ENCODE measurements at regions not wholly inside any gene's neighbourhood (a gene's known extent, or its start where the extent isn't known, plus 50 kb on each side); places are given as distances from the start of the nearest gene placed in this dataset.

GRCh38 chr3:43960448-43960840 lies 269.7 kb downstream of the ABHD5 start:
- DNase-seq (ENCODE audit: extremely low read depth in 1 of 11, low read depth in 9 of 11, low spot score in 4 of 11), result no peak

- DNase-seq (ENCODE audit: extremely low read depth in 1 of 11, low read depth in 9 of 11, low spot score in 4 of 11), result no peak
Measured at GRCh38 chr3:43962043-43962442, 271.3 kb downstream of the ABHD5 start.

DNA sequence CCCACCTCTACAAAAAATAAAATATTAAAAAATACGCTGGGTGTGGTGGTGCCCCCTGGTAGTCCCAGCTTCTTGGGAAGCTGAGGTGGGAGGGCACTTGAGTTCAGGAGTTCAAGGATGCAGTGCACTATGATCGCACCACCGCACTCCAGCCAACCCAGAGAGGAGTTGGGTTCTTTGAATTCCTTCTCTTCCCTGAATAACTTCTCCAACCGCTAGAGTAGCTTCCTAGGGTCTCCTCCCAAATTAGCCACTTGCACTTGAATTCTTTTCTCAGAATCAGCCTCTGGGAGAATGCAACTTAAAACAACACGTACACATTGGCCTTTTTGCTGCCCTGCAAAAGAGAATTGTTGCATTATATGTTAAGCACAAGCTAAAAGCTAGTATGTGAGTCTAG lies 272.5 kb downstream of the ABHD5 start:
- no peak for DNase-seq (ENCODE audit: extremely low read depth in 1 of 11, low read depth in 9 of 11, low spot score in 4 of 11)

- DNase-seq (ENCODE audit: extremely low read depth in 1 of 11, low read depth in 9 of 11, low spot score in 4 of 11), result no peak
Measured at GRCh38 chr3:43964640-43965039, 273.9 kb downstream of the ABHD5 start.

GRCh38 chr3:43965656-43966055 lies 274.9 kb downstream of the ABHD5 start:
- DNase-seq (ENCODE audit: extremely low read depth in 1 of 11, low read depth in 9 of 11, low spot score in 4 of 11), result no peak

DNA sequence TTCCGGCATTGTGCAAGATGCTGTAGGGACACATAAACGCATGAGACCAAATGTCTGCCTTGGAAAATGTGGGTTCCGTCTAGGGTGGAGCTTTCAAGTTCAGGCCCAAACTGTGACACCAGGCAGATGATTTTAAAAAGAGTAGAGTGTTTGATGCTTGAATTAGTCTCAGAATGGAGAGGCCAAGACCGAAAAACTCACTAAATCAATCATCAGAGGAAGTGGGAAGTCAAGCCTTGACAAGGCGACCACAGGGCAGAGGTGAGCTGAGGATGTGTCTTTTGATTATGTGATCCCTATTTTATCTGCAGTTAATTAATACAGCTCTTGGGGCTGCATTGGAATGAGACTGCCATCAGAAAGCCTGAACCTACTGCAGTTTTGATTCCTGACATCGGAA lies 275.4 kb downstream of the ABHD5 start:
- DNase-seq (ENCODE audit: extremely low read depth in 1 of 11, low read depth in 9 of 11, low spot score in 4 of 11), result no peak

GRCh38 chr3:43966530-43966929 lies 275.2 kb upstream of the TOPAZ1 start:
- no peak for DNase-seq (ENCODE audit: extremely low read depth in 1 of 11, low read depth in 9 of 11, low spot score in 4 of 11)

GRCh38 chr3:43968465-43968864 lies 273.2 kb upstream of the TOPAZ1 start:
- no peak for DNase-seq (ENCODE audit: extremely low read depth in 1 of 11, low read depth in 9 of 11, low spot score in 4 of 11)

DNA sequence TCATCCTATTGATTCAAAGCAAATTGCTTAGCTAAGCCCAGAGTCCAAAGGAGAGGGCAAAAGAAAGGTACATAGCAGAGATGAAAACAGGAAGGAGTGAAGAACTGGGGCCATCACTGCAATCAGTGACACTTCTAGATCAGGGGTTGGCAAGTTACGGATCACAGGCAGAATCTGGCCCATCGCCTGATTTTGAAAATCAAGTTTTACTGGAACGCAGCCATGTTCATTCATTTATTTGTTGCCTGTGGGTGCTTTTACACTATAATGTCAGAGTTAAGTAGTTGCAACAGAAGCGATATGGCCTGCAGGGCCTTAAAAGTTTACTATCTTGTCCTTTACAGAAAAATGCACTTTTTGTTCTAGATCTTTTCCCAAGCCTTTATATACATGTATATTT lies 271.7 kb upstream of the TOPAZ1 start:
- DNase-seq (ENCODE audit: extremely low read depth in 1 of 11, low read depth in 9 of 11, low spot score in 4 of 11), result no peak

- DNase-seq (ENCODE audit: extremely low read depth in 1 of 11, low read depth in 9 of 11, low spot score in 4 of 11), result no peak
Measured at GRCh38 chr3:43970351-43970750, 271.3 kb upstream of the TOPAZ1 start.

DNA sequence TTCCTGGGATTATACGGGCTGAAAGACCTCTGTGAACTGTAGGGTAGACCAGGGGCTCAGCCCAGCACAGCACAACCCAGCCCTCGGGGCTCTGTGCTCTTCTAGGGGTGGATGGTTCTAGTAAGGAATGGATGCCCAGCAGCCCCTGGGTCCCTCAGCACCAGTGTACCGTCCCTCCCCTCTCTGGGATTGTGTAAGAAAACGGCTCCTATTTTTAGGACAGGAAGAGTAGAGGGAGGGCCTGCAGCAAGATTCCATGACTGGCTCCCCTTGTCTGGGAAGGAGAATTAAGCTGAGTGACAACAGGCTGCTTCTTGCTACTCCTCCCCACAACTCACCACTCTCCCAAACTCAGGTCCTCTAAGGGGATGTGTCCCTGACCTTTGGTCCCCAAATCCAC lies 270.8 kb upstream of the TOPAZ1 start:
- no peak for DNase-seq (ENCODE audit: extremely low read depth in 1 of 11, low read depth in 9 of 11, low spot score in 4 of 11)

DNA sequence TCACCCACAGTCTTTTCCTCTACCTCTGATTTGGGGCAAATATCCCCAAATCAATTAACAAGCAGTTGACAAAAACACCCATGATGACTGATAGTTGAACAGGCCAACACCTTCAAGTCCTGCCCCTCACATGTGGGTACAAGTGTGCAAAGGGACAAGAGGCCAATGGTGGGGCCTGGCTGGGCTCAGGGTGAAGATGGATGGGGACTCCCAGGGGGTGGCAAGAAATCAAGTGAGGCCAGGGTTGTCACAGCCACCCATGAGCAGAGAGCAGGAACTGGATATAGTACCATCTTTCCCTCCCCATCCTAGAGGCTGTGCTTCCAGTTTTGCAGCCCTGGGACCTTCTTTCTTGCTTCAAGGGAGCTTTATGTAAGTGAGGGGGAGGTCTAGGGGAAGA lies 270.2 kb upstream of the TOPAZ1 start:
- DNase-seq (ENCODE audit: extremely low read depth in 1 of 11, low read depth in 9 of 11, low spot score in 4 of 11), result no peak

DNA sequence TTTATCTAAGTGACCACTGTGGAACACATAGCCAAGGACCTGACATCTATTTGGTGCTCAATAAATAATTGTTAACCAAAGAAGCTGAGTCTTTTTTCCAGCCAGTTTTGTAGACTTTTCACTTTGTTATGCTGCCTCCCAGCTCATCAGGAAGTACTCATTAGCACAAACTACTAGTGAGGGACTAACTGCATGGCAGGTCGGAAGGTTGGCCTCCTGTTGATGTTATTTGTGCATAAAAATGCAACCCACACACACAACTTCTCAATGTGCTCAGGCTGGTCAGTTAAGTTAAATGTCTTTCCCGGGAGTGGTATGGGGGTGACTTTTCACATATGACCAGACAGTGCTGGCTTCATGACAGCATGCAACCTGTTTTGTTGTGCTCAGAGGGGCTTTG lies 263.0 kb upstream of the TOPAZ1 start:
- no peak for DNase-seq (ENCODE audit: extremely low read depth in 1 of 11, low read depth in 9 of 11, low spot score in 4 of 11)

- DNase-seq (ENCODE audit: extremely low read depth in 1 of 11, low read depth in 9 of 11, low spot score in 4 of 11), result no peak
Measured at GRCh38 chr3:43979645-43980044, 262.0 kb upstream of the TOPAZ1 start.

GRCh38 chr3:43994657-43995546 lies 246.8 kb upstream of the TOPAZ1 start:
- peak in 1 of 11 donors; percentile 13 for DNase-seq (ENCODE audit: extremely low read depth in 1 of 11, low read depth in 9 of 11, low spot score in 4 of 11)

- DNase-seq (ENCODE audit: extremely low read depth in 1 of 11, low read depth in 9 of 11, low spot score in 4 of 11), result no peak
Measured at GRCh38 chr3:43995547-43996378, 245.9 kb upstream of the TOPAZ1 start.

- peak in 1 of 11 donors; percentile 13 for DNase-seq (ENCODE audit: extremely low read depth in 1 of 11, low read depth in 9 of 11, low spot score in 4 of 11)
Measured at GRCh38 chr3:43996379-43997301, 245.0 kb upstream of the TOPAZ1 start.

DNA sequence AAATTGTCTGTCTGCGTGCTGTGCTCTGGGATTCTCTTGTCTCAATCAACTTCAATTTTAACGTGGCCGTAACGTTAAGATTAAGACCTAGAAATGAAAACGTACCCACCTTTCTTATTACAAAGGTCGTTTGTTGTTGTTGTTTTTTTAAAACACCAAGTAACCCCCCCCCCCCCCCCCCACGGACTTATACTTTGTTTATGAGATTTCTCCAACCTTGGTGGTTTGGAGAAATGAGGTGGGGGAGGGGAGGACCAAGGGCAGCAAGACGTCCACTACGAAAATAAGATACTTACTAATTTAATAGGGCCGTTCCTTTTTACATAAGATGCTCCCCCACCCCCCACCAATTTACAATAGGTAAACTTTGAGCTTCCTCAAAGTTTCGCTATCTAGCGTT lies 244.4 kb upstream of the TOPAZ1 start:
- DNase-seq (ENCODE audit: extremely low read depth in 1 of 11, low read depth in 9 of 11, low spot score in 4 of 11), result no peak

- no peak for DNase-seq (ENCODE audit: extremely low read depth in 1 of 11, low read depth in 9 of 11, low spot score in 4 of 11)
Measured at GRCh38 chr3:43997788-43998369, 243.8 kb upstream of the TOPAZ1 start.

Measured in renal cortex interstitium (tissue), 11 donors.